Omental fat pad (tissue), 3 donors: ENCODE measurements at regions not wholly inside any gene's neighbourhood (a gene's known extent, or its start where the extent isn't known, plus 50 kb on each side); places are given as distances from the start of the nearest gene placed in this dataset.

Experiments used
- ATAC-seq: fragments of 150-250 bp; one replicate; pipeline ENCODE4 v1.9.1; 2016; ENCODE audit warnings: mild to moderate bottlenecking, moderate library complexity; ENCODE audit not compliant: low FRiP score
- DNase-seq: peaks from one replicate; pipeline ENCODE4 v3.0.0-alpha.2; 2019; ENCODE audit warnings: low spot score
- TF ChIP-seq, protein P1 (sequence below), 3 donors: fragments of 450-650 bp; IDR thresholded peaks; one replicate each; pipeline ENCODE4 v1.5.1; 2016 to 2017; ENCODE audit warnings: antibody characterized with exemption in 3 of 3, mild to moderate bottlenecking in 3 of 3, moderate library complexity in 2 of 3

DNA sequence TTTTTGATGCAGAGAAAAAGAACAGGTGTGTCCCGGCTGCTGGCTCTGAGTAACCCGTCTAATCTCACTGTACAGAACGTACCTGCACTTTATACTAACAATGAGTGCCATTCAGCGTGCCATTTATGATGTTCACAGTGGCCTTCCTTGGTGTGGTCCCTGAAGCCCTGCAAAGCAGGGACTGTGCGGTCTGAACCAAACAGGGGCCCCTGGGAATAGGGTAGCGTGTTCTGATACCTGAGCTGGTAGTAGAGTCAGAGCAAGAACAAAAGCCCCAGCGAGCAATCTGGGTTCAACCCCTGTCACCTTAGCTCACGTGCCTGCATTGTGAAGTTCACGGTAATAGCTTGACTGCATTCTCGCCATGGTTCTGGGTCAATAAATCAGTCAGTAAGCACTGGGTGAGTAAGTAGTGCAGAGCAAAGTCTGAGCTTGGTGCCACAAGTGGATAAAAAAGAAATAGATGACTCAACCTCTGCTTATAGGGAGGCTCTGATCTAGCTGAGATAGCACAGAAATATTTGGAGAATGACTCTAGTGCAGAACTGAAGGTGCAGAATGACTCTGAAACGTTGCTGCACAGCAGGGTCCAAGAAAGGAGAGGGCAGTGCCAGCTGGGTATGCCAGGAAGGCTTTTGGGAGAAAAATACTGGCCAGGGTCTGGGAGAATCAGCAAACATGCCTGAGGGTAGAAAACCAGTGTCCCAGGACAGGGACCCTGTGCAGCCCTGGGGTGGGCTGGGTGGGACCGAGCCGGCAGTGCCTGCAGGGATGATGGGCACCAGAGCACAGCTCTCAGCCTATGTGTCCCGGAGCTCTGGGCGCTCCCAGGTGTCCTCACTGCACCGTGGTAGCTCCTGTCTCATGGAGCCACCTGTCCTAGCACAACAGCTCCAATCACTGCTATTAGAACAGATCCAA is 125.9 kb downstream of the RHOU start:
- ATAC-seq (peak; percentile 91), DNase-seq (no peak)
- TF ChIP-seq, protein P1, sequence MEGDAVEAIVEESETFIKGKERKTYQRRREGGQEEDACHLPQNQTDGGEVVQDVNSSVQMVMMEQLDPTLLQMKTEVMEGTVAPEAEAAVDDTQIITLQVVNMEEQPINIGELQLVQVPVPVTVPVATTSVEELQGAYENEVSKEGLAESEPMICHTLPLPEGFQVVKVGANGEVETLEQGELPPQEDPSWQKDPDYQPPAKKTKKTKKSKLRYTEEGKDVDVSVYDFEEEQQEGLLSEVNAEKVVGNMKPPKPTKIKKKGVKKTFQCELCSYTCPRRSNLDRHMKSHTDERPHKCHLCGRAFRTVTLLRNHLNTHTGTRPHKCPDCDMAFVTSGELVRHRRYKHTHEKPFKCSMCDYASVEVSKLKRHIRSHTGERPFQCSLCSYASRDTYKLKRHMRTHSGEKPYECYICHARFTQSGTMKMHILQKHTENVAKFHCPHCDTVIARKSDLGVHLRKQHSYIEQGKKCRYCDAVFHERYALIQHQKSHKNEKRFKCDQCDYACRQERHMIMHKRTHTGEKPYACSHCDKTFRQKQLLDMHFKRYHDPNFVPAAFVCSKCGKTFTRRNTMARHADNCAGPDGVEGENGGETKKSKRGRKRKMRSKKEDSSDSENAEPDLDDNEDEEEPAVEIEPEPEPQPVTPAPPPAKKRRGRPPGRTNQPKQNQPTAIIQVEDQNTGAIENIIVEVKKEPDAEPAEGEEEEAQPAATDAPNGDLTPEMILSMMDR (IDR thresholded peaks at IDR 0.05), result no peak

DNA sequence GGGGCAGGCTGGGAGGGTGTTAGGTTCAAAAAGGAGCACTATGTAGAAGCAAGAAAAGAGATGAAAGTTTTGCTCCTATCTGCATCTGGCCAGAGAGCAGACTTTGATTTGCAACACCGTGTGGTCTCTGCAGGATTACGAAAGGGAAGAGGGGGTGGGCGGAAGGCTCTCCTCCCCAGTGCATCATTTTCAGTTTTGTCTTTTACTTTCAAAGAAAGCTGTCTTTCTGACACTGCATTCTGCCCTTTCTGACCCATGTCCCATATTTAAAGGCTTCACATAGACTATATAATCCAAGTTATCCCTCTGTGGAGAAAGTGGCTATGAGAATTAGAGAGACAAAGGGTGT is 126.5 kb downstream of the RHOU start:
- TF ChIP-seq, protein P1 (IDR thresholded peaks at IDR 0.05), result no peak
- peak; percentile 13 for ATAC-seq
- no peak for DNase-seq

DNA sequence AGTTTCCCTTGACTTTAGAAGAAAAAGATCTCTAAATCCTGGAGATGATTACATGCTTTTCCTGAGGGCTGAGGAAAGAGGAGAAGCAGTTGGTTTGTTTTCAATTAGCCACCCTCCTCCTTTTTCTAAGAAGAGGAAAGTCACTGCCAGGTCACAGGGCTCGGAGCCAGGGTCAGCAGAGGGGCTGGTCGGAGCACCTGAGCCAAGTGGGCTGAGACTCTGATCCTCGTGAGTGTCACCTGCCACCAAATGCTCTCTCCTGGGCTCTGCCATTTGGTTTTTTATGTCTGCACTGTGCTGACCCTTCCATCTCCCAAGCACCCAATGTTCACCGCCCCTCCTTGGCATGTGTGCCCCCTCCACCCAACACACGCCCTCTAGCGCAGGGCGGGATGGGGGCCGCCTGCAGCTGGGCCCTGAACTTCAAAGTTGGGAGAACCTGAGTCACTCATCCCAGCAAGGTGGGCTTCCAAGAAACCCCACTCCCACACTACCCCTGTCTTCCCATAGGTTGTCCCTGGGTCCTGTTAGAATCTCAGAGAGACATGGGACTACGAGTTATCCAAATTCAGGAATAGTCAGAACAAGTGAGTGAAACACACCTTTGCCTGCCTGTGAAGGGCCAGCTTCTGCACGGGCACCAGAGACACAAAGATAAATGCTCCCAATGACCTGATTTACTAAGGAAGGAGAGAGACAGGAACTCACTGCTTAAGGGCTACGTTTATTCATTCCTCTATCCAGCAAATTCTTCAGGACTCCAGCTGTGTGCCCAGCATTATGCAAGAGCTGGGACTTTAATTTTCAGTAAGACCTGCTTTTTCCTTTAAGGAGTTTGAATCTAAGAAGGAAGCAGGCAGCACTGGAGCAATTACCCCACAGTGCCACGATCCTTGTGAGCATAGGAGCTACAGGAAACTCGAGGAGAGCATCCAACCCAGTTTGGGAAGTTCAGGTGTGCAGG is 127.5 kb downstream of the RHOU start:
- DNase-seq, result no peak
- ATAC-seq, result no peak
- TF ChIP-seq, protein P1 (IDR thresholded peaks at IDR 0.05), result no peak

DNA sequence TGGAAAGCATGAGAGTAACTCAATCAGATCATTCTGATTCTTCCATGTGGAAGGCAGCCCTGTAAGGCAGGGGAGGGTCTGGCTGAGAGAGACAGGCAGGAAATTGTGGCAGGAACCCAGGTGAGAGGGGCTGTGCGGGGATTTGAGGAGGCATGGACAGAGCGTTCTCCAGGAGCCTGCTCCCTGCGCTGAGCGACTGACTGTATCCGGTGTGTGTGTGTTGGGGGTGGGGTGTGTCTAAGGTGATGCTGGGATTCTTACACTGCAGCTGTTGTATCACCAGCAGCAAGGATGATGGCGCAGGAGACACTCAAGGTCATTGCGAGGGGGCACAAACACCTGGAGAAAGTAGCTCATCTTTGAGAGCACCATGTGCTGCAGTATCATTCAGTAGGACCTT is 128.5 kb downstream of the RHOU start:
- DNase-seq, result no peak
- TF ChIP-seq, protein P1 (IDR thresholded peaks at IDR 0.05), result no peak
- ATAC-seq, result no peak

DNA sequence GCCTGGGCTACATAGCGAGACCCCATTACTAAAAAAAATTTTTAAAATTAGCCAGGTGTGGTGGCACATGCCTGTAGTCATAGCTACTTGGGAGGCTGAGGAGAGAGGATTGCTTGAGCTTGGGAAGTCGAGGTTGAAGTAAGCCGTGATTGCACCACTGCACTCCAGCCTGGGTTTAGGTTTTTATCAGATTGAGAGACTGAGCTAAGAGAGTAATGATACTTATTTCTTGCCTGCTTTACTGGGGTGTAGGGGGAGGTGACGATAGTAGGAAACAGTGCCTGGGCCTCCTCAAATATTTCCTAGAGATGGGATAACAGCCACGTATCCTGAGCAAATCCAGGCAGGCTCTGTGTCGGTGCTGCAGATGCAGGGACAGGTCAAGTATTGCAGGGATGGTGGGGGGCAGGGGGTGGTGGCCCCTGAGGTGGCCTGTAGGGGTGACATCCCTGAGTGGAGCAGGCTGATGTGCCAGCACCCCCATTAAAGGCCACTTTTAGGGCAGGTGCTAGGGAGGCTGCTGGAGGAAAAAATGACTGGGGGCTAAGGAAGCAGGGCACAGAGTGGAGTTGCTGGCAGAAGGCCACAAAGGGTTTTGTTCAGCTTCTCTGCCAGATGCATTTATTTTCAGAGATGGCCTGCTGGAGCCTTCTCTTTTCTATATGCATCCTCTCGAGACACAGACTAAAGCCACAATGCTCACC is 130.5 kb downstream of the RHOU start:
- ATAC-seq, result no peak
- DNase-seq, result no peak
- TF ChIP-seq, protein P1 (IDR thresholded peaks at IDR 0.05), result no peak

DNA sequence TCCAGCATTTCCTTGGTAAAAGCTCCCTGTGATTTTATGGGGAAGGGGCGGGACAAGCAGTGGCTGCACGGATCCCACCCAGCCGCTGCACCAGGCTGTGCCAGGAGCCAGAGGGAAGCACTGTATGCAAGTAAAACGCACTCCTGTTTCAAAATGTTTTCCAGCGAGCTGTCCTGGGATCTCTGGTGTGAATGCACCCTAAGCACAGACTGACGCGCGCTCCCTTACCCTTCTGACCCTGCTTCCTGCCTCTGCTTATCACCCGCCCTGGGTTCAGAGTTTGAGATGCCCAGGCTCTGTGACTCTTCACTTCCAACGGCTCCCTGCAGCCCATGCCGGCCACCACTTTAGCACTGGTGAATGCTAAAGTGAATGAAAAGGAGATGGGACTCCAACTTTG is 131.2 kb downstream of the RHOU start:
- TF ChIP-seq, protein P1 (IDR thresholded peaks at IDR 0.05), result no peak
- DNase-seq (no peak), ATAC-seq (peak; percentile 35)
